ENCODE measurements at regions not wholly inside any gene's neighbourhood (a gene's known extent, or its start where the extent isn't known, plus 50 kb on each side); places are given as distances from the start of the nearest gene placed in this dataset.

DNA sequence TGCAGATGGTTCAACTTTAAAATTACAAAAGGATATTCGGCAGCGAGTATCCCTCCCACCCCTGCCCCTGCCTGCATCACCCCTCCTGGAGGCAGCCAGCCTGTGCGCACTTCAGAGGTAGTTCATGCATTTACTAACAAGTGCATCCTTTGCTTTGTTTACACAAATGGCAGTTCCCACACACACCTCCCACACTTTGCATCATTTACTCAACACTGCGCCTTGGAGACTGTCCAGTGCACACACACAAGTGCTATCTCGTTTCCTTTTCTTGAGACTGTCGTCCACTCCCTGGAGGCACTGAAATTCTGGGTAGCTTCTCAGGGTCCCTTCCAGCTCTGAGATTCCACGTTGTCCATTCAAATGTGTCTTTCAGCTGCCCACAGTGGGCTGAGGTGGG is 53.1 kb upstream of the VSX1 start:
- DNase-seq = no peak

DNA sequence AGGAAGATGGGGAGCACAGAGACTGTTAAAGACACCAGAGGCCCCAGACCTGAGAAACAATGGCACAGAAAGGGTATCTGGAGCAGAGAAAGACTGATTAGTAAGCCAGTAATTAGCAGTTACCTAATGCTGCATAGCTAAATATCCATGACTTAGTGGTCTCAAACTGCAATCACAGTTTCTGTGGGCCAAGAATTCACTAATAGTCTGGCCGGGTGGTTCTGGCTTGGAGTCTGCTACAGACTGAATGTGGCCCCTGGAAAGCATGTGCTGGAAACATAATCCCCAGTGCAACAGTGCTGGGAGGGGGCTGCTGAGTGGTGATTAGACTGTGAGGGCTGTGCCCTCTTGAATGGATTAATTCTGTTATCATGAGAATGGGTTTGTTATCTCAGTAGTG is 54.1 kb upstream of the VSX1 start:
- DNase-seq = no peak

DNA sequence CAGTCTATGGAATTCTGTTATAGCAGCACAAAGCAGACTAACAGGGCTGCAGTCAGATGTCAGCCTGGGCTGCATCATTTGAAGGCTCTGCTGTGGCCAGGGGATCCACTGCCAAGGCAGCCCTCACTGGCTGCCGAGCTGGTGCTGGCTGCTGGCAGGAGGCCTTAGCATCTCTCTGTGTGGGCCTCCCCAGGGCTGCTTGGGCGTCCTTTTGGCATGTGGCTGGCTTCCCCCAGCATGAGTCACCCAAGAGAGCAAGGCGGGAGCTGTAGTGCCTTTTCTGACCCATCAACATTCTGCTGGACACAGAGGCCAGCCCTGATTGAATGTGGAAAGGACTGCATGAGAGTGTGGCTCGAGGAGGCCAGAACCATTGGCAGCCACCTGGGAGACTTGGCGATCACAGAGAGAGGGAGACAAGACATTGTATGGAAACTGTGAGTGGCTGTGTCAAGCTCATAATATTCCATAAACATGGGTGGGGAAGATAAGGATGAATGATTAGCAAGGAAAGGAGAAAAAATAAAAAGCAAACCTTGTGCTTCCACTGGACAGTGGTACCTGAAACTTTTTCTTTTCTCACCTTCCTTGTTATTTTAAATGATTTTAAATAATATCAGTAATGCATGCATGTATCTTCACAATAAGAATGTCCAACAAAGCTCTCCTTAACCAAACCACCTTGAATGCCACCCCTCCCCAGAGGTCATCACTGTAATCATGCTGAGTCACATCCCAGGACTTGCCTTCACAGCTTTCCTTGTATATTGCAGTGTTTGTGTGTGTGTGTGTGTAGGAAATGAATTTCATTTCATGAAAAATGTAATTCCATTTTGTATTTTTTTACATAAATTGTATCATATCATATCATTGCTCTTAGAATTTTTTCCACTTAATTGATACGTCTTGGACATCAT is 55.0 kb upstream of the VSX1 start:
- no peak for DNase-seq

DNA sequence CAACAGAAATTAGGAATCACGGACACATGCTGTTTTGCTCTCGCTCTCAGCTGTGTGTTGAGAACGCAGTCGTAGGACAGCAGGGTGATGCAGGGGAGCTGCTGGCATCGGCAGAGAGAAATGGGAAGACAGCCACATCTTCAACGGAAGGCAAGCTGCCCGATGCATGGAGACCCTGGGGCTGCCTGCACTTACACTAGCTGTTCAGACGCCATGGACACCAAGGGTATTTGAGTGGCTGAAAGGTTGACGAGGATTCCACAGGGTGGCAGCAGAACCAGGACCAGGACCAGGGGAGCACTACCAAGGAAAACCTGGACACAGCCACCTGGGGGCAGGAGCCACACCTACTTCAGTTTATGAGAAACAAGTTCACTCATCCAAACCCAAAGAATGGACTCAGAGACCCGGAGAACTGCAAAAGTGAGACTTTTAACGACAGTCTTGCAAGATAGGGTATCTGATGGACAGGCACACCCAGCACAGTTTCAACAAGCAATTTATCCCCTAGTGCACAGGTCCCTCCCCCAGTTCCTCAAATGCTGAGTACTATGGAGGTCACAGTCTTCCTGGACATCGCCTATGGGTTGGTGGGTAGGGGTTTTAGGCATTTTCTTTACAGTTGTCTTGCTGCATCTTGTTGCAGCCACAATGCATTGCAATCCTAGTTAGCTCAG is 56.3 kb upstream of the ENTPD6 start:
- DNase-seq = no peak

DNA sequence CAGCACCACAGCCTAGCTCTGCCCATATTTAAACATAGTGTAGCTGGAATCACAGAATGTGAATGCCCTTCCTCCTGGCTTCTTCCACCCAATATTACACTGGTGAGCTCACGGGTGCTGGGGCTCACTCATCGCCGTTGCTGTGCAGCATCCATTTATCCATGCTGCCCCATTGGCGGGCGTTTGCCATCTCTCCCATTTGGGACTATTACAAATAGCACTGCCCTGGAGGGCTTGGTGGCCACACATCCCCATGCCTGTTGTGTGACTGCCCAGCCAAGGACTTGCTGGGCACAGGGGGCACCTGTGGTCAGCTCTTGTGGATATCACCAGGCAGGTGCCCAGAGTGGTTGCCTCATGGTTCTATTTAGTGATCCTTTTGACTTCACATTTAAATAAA is 54.5 kb upstream of the ENTPD6 start:
- DNase-seq = no peak

DNA sequence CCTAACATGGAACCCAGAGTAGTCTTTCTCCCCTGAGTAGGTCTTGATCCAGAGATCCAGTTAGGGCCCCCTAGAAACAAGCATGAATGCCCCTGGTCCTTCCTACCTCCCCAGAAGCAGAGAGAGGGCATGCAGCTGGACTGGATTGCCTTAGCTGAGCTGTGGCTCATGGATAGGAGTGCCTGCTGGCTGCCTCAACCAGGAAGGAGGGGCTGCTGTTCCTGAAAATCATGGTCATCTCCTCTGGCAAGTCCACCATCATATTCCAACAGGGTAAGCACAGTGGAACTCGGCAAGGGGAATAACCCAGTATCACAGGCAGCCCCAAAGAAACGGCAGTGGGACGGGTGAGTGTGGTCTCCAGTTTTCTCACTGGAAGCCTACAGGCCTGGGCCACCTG is 53.1 kb upstream of the ENTPD6 start:
- no peak for DNase-seq

DNA sequence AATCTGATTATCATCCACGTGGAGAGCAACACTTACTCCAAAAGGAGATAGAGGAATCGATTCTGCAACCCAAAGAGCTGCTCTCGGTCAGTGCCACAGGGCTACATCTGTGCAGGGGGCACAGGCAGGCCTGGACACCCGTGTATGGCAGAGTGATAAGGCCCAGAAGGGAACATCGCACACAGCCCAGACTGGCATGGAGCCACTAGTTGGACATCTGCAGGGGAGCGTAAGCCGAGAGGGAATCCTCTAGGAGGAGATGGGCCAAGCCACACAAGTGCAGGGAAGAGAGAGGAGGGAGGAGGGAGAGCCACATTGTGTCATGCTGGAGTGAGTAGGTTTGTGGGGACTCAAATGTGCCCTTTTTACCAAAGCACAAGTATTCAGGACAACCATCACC is 50.4 kb upstream of the ENTPD6 start:
- peak; percentile 35 for DNase-seq
